ENCODE measurements at regions not wholly inside any gene's neighbourhood (a gene's known extent, or its start where the extent isn't known, plus 50 kb on each side); places are given as distances from the start of the nearest gene placed in this dataset.

GRCh38 chr7:81007051-81007450 is 88.2 kb upstream of the SEMA3C start (continued):
- TF ChIP-seq CTCF (IDR thresholded peaks at IDR 0.05; ENCODE audit: control extremely low read depth in 1 of 3, insufficient read depth in 1 of 3, low read depth in 1 of 3, low read length in 3 of 3): no peak
- TF ChIP-seq NANOG (IDR thresholded peaks at IDR 0.05; ENCODE audit: insufficient read depth, low read depth, low read length, poor library complexity, severe bottlenecking): no peak
- TF ChIP-seq JUN (IDR thresholded peaks at IDR 0.05; ENCODE audit: low read depth, low read length): no peak
- TF ChIP-seq EGR1 (IDR thresholded peaks at IDR 0.05; ENCODE audit: borderline replicate concordance, low read depth, low read length): no peak
- no peak for TF ChIP-seq RAD21 (IDR thresholded peaks at IDR 0.05 in 1 of 2, conservative IDR thresholded peaks at IDR 0.05 in 1 of 2; ENCODE audit: low read depth in 2 of 2, low read length in 2 of 2)
